H1 (cell line): ENCODE measurements at regions not wholly inside any gene's neighbourhood (a gene's known extent, or its start where the extent isn't known, plus 50 kb on each side); places are given as distances from the start of the nearest gene placed in this dataset.

ENCODE experiments used
- CEBPB ChIP-seq: IDR thresholded peaks from 2 replicates; pipeline ENCODE4 v1.6.1; 2012; ENCODE audit warnings: low read depth, low read length
- FOSL1 ChIP-seq: IDR thresholded peaks from 2 replicates; pipeline ENCODE4 v1.6.1; 2011; ENCODE audit warnings: mild to moderate bottlenecking, low read depth, low read length, moderate library complexity; ENCODE audit not compliant: insufficient read depth
- MAX ChIP-seq: IDR thresholded peaks from 2 replicates; pipeline ENCODE4 v1.6.1; 2012; ENCODE audit warnings: inconsistent platforms
- POU5F1 ChIP-seq: IDR thresholded peaks from 2 replicates; pipeline ENCODE4 v1.6.1; 2011; ENCODE audit warnings: low read depth, mild to moderate bottlenecking, low read length, moderate library complexity
- SIRT6 ChIP-seq: IDR thresholded peaks from one replicate; pipeline ENCODE4 v1.7.1; 2012; ENCODE audit warnings: low read length, inconsistent platforms

GRCh38 chr3:35439663-35440062, 199.7 kb upstream of the ARPP21 start (continued):
- TF ChIP-seq POU5F1 = no peak
- no peak for TF ChIP-seq MAX
- no peak for TF ChIP-seq SIRT6
- TF ChIP-seq FOSL1 = no peak
- no peak for TF ChIP-seq CEBPB
